ENCODE measurements at regions not wholly inside any gene's neighbourhood (a gene's known extent, or its start where the extent isn't known, plus 50 kb on each side); places are given as distances from the start of the nearest gene placed in this dataset.

DNA sequence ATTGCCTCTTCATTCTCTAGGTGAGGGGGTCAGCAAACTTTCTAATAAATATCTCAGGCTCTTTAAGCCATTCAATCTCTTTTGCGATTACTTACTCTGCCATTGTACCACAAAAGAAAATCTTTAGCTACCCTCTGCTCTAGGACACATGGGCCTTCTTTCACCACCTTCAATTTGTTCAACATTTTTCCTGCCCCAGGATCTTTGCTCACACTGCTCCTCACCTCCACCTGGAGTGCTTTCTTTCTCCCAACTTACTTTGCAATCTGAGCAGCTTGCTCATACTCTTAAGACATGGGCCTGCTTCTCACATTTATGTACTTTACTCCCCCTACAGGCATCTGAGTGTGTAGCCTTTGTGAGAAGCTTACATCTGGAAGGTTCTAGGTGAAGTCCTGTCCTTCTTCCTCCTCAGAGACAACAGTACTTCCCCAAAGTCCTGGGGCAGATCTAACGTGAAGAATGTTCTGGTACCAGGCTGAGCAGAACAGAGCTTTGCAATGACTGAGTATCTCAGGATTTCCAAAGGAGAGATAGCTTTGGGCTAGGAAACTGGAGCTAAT, 55.0 kb upstream of the PRDM5 start:
- peak; percentile 16 for DNase-seq

DNA sequence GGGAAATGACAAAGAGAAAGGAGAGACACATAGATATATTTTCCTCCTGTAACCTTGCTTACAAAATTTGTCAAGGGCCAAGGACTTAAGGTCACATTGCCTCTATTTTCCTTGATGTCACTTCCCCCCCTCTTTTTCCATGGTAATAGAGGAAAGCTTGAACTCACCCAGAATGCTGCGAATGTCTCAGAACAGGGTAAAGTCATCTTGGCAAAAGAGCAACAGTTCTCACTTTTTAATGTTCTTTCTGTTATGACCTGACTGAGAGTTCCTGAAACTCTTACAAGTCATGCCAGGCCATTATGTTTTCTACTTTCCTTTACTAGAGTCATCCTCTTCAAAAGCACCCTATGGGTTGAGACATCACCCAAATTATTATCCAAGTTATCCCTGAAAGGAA, 50.7 kb upstream of the PRDM5 start:
- no peak for DNase-seq

Data from NCI-H446 treated with DMSO at 0.1 percent for 48 hours (cell line).